ENCODE measurements at regions not wholly inside any gene's neighbourhood (a gene's known extent, or its start where the extent isn't known, plus 50 kb on each side); places are given as distances from the start of the nearest gene placed in this dataset.
"Not testable (repeated sequence)": the region's sequence is repeated elsewhere in the genome, so short reads cannot be mapped to it uniquely, and the experiment has no call there.

GRCh38 chr21:10410354-10410929 lies 110.9 kb upstream of the TPTE start:
- not testable (repeated sequence) for DNase-seq

GRCh38 chr21:10411776-10412526 lies 109.4 kb upstream of the TPTE start:
- not testable (repeated sequence) for DNase-seq

GRCh38 chr21:10412928-10413246 lies 108.5 kb upstream of the TPTE start:
- not testable (repeated sequence) for DNase-seq

- not testable (repeated sequence) for DNase-seq
Measured at GRCh38 chr21:10413247-10414120, 107.9 kb upstream of the TPTE start.

- not testable (repeated sequence) for DNase-seq
Measured at GRCh38 chr21:10414121-10414924, 107.1 kb upstream of the TPTE start.

- DNase-seq, result not testable (repeated sequence)
Measured at GRCh38 chr21:10414925-10415254, 106.5 kb upstream of the TPTE start.

GRCh38 chr21:10415456-10415855 lies 105.9 kb upstream of the TPTE start:
- DNase-seq, result not testable (repeated sequence)

- not testable (repeated sequence) for DNase-seq
Measured at GRCh38 chr21:10415859-10416258, 105.5 kb upstream of the TPTE start.

- DNase-seq, result not testable (repeated sequence)
Measured at GRCh38 chr21:10416691-10417447, 104.5 kb upstream of the TPTE start.

GRCh38 chr21:10417551-10418002 lies 103.8 kb upstream of the TPTE start:
- DNase-seq, result not testable (repeated sequence)

- DNase-seq, result not testable (repeated sequence)
Measured at GRCh38 chr21:10418250-10419048, 102.9 kb upstream of the TPTE start.

GRCh38 chr21:10421199-10421598 lies 100.2 kb upstream of the TPTE start:
- not testable (repeated sequence) for DNase-seq

GRCh38 chr21:10421601-10422000 lies 99.8 kb upstream of the TPTE start:
- not testable (repeated sequence) for DNase-seq

GRCh38 chr21:10424097-10424886 lies 97.1 kb upstream of the TPTE start:
- DNase-seq, result not testable (repeated sequence)

GRCh38 chr21:10424887-10425145 lies 96.6 kb upstream of the TPTE start:
- not testable (repeated sequence) for DNase-seq

GRCh38 chr21:10425856-10426255 lies 95.5 kb upstream of the TPTE start:
- DNase-seq, result no peak

- DNase-seq, result not testable (repeated sequence)
Measured at GRCh38 chr21:10426812-10427211, 94.6 kb upstream of the TPTE start.

- not testable (repeated sequence) for DNase-seq
Measured at GRCh38 chr21:10427277-10427676, 94.1 kb upstream of the TPTE start.

- not testable (repeated sequence) for DNase-seq
Measured at GRCh38 chr21:10428981-10429534, 92.3 kb upstream of the TPTE start.

- DNase-seq, result no peak
Measured at GRCh38 chr21:10430005-10430404, 91.4 kb upstream of the TPTE start.

Data from T-helper 2 cell (primary cell).